ENCODE measurements at regions not wholly inside any gene's neighbourhood (a gene's known extent, or its start where the extent isn't known, plus 50 kb on each side); places are given as distances from the start of the nearest gene placed in this dataset.

GRCh38 chr3:194879126-194879877 lies 193.6 kb downstream of the FAM43A start:
- peak overlapping the region in 1 of 4 donors; percentile 12 for H3K27ac ChIP-seq
- peaks cover 3 to 27% (median 13%) of the 10 kb centered on the region in 4 donors for H3K4me1 ChIP-seq
- intact Hi-C loops (cut with DNase I; ENCODE audit: low total_unique reads) (no loop called here), in situ Hi-C loops (cut with MboI; ENCODE audit: low pct_ligation_motif_present in 1 of 4, low pct_unique_long_range_greater_than_20kb in 1 of 4, low sequenced_read_pairs in 3 of 4) (no loop called here)
- no peaks in the 10 kb centered on the region for H3K36me3 ChIP-seq
- peaks cover 7 to 8% of the 10 kb centered on the region in 2 donors for H3K9me3 ChIP-seq
- no peak overlapping the region for H3K4me3 ChIP-seq
- 75 to 81% methylated on average over 4 to 12 of the region's 12 CpGs for WGBS, 2 donors (ENCODE audit: low coverage in 1 of 2)
- no peaks in the 10 kb centered on the region for H3K27me3 ChIP-seq
- DNase-seq, result peak; percentile 9
- TF ChIP-seq EP300 (IDR thresholded peaks at IDR 0.05; ENCODE audit: low read depth), result no peak
- no peak for TF ChIP-seq POLR2AphosphoS5 (IDR thresholded peaks at IDR 0.05)
- TF ChIP-seq CTCF (IDR thresholded peaks at IDR 0.05), result no peak
- no peak for TF ChIP-seq POLR2A (IDR thresholded peaks at IDR 0.05)

GRCh38 chr3:194879991-194880939 lies 194.6 kb downstream of the FAM43A start:
- in situ Hi-C loops (cut with MboI; ENCODE audit: low pct_ligation_motif_present in 1 of 4, low pct_unique_long_range_greater_than_20kb in 1 of 4, low sequenced_read_pairs in 3 of 4) (no loop called here), intact Hi-C loops (cut with DNase I; ENCODE audit: low total_unique reads) (no loop called here)
- Histone ChIP-seq H3K27me3 (no peaks in the 10 kb centered on the region), H3K4me1 (peaks cover 3 to 25% (median 13%) of the 10 kb centered on the region in 4 donors), H3K9me3 (peaks cover 9% of the 10 kb centered on the region in 2 donors), H3K4me3 (no peak overlapping the region), H3K27ac (peak overlapping the region in 2 of 4 donors; percentile 12 to 19), H3K36me3 (no peaks in the 10 kb centered on the region)
- DNase-seq, result peak; percentile 7
- 46 to 52% methylated on average over 5 to 12 of the region's 12 CpGs for WGBS, 2 donors (ENCODE audit: low coverage in 1 of 2)
- TF ChIP-seq CTCF (IDR thresholded peaks at IDR 0.05), result no peak
- TF ChIP-seq EP300 (IDR thresholded peaks at IDR 0.05; ENCODE audit: low read depth), result no peak
- TF ChIP-seq POLR2AphosphoS5 (IDR thresholded peaks at IDR 0.05), result no peak
- TF ChIP-seq POLR2A (IDR thresholded peaks at IDR 0.05), result no peak

GRCh38 chr3:194880940-194881925 lies 195.6 kb downstream of the FAM43A start:
- H3K9me3 ChIP-seq, result peaks cover 9% of the 10 kb centered on the region in 2 donors
- H3K27ac ChIP-seq, result peak overlapping the region in 1 of 4 donors; percentile 19
- peak; percentile 34 for DNase-seq
- 74% methylated on average over 12 of the region's 12 CpGs; no CpG with 5 or more reads in 1 of the 2 donors for WGBS, 2 donors (ENCODE audit: low coverage in 1 of 2)
- H3K4me3 ChIP-seq, result no peak overlapping the region
- no peaks in the 10 kb centered on the region for H3K36me3 ChIP-seq
- intact Hi-C loops (cut with DNase I; ENCODE audit: low total_unique reads), result no loop called here
- no peak for TF ChIP-seq EP300 (IDR thresholded peaks at IDR 0.05; ENCODE audit: low read depth)
- no peak for TF ChIP-seq POLR2AphosphoS5 (IDR thresholded peaks at IDR 0.05)
- no peak for TF ChIP-seq POLR2A (IDR thresholded peaks at IDR 0.05)
- no peak for TF ChIP-seq CTCF (IDR thresholded peaks at IDR 0.05)
- in situ Hi-C loops (cut with MboI; ENCODE audit: low pct_ligation_motif_present in 1 of 4, low pct_unique_long_range_greater_than_20kb in 1 of 4, low sequenced_read_pairs in 3 of 4), result no loop called here
- H3K4me1 ChIP-seq, result peaks cover 3 to 25% (median 13%) of the 10 kb centered on the region in 4 donors
- no peaks in the 10 kb centered on the region for H3K27me3 ChIP-seq

Measured in transverse colon (tissue), 4 donors.